Glutamatergic neuron (in vitro differentiated cells): ENCODE measurements at regions not wholly inside any gene's neighbourhood (a gene's known extent, or its start where the extent isn't known, plus 50 kb on each side); places are given as distances from the start of the nearest gene placed in this dataset.

Experiments
- DNase-seq: peaks from one replicate; pipeline ENCODE4 v3.0.0; 2022
- H3K27ac Mint-ChIP-seq: one replicate; pipeline ENCODE4 v1.8.0; 2020; ENCODE audit warnings: mild to moderate bottlenecking, mixed read lengths, inconsistent platforms; ENCODE audit not compliant: unreplicated experiment
- H3K27me3 Mint-ChIP-seq: one replicate; pipeline ENCODE4 v1.8.0; 2020; ENCODE audit warnings: mild to moderate bottlenecking, moderate library complexity, mixed read lengths, inconsistent platforms; ENCODE audit not compliant: unreplicated experiment
- H3K36me3 Mint-ChIP-seq: one replicate; pipeline ENCODE4 v1.8.0; 2020; ENCODE audit warnings: mild to moderate bottlenecking, mixed read lengths, inconsistent platforms; ENCODE audit not compliant: unreplicated experiment
- H3K4me1 Mint-ChIP-seq: one replicate; pipeline ENCODE4 v1.8.0; 2020; ENCODE audit warnings: mild to moderate bottlenecking, low read depth, mixed read lengths, inconsistent platforms; ENCODE audit not compliant: unreplicated experiment
- H3K4me3 Mint-ChIP-seq: one replicate; pipeline ENCODE4 v1.8.0; 2020; ENCODE audit warnings: mild to moderate bottlenecking, mixed read lengths, inconsistent platforms; ENCODE audit not compliant: unreplicated experiment
- H3K9me3 Mint-ChIP-seq: one replicate; pipeline ENCODE4 v1.8.0; 2020; ENCODE audit warnings: mild to moderate bottlenecking, moderate library complexity, mixed read lengths, inconsistent platforms; ENCODE audit not compliant: unreplicated experiment
- TF ChIP-seq, protein P1 (sequence below): fragments of 200-600 bp; sonication (generic); IDR thresholded peaks from one replicate; pipeline ENCODE4 v1.5.0; 2021; ENCODE audit not compliant: partially characterized antibody, unreplicated experiment

DNA sequence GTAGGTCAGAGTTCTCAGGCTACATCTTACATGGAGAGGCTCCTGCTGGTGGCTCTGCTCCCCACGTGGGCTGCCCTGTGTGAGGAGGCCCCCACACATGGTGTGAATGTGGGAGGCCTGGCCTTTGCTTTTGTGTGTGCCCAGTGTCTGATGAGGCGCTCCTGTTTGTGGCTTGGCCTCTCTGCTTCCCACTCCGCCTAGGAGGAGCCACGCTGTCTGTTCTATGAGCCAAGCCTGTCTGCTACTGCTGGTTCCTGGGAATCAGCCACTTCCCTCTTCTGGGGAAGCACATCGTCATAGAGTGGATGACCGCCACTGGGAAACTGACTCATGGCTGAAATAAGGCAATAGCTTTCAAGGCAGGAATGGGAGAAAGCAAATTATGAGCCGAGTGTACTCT, 87.1 kb downstream of the CYP26A1 start:
- no peak overlapping the region for H3K4me3 Mint-ChIP-seq
- DNase-seq = no peak
- H3K36me3 Mint-ChIP-seq = peaks cover 2% of the 10 kb centered on the region
- H3K27me3 Mint-ChIP-seq = peaks cover 2% of the 10 kb centered on the region
- TF ChIP-seq, protein P1, sequence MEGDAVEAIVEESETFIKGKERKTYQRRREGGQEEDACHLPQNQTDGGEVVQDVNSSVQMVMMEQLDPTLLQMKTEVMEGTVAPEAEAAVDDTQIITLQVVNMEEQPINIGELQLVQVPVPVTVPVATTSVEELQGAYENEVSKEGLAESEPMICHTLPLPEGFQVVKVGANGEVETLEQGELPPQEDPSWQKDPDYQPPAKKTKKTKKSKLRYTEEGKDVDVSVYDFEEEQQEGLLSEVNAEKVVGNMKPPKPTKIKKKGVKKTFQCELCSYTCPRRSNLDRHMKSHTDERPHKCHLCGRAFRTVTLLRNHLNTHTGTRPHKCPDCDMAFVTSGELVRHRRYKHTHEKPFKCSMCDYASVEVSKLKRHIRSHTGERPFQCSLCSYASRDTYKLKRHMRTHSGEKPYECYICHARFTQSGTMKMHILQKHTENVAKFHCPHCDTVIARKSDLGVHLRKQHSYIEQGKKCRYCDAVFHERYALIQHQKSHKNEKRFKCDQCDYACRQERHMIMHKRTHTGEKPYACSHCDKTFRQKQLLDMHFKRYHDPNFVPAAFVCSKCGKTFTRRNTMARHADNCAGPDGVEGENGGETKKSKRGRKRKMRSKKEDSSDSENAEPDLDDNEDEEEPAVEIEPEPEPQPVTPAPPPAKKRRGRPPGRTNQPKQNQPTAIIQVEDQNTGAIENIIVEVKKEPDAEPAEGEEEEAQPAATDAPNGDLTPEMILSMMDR = no peak
- H3K9me3 Mint-ChIP-seq = no peaks in the 10 kb centered on the region
- no peaks in the 10 kb centered on the region for H3K4me1 Mint-ChIP-seq
- H3K27ac Mint-ChIP-seq = no peak overlapping the region

DNA sequence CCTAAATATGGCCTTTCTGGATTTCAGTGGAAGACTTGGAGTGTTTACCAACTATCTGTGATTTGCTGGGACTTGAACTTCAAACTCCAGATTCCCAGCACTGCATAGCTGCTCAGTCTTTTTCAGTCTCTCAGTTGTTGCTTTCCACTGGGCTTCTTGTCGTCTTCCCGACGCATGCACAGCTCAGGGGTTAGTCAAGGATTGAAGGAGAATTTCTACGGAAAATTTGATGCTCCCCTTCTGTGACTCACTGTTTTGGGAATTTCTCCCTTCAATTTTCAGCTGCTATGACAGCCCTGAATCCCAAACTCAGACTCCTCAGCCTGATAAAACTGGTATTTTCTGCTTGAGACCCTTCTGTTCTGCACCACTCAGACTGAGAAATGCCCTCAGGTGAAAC, 91.7 kb downstream of the CYP26A1 start:
- Mint-ChIP-seq H3K36me3 (peaks cover 7% of the 10 kb centered on the region), H3K4me3 (no peak overlapping the region), H3K27ac (no peak overlapping the region), H3K4me1 (no peaks in the 10 kb centered on the region), H3K27me3 (peaks cover 4% of the 10 kb centered on the region), H3K9me3 (no peaks in the 10 kb centered on the region)
- no peak for DNase-seq
- TF ChIP-seq, protein P1 = no peak

DNA sequence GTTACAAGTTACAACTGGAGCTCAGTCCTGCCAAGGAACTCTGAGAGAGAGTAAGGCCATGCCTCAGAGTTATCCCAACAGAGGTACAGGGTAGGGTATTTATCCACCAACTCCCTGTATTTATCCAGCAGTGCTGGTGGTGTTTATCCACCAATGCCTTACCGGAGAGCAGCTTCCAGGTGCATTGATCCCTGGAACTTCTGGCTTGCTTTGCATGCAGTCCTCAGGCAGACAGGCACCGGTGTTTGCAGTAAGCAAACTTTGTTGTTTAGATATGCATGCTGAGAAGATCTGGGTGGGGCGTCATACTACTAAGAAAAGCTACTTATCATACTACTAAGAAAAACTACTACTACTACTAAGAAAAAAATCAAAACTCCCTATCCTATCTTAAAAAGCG, 92.4 kb downstream of the CYP26A1 start:
- no peak for DNase-seq
- no peak overlapping the region for H3K4me3 Mint-ChIP-seq
- no peaks in the 10 kb centered on the region for H3K4me1 Mint-ChIP-seq
- TF ChIP-seq, protein P1 = no peak
- H3K27me3 Mint-ChIP-seq = peaks cover 4% of the 10 kb centered on the region
- peaks cover 9% of the 10 kb centered on the region for H3K36me3 Mint-ChIP-seq
- H3K9me3 Mint-ChIP-seq = no peaks in the 10 kb centered on the region
- H3K27ac Mint-ChIP-seq = no peak overlapping the region

DNA sequence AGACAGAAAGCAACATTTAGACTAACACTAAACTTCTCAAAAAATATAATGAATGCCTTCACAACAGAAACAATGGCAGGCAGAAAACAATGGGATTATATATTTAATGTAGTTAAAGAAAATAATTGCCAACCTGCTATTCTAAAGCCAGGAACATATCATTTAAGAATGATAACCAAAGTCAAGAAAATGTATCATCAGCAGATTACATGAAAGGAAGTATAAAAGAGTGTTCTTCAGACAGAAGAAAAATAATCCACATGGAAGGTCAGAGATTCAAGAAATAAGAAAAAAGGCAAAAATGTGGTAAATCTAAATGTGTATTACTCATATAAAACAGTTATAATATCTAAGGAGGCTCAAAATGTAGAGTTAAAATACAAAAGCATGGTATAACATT, 98.1 kb downstream of the CYP26A1 start:
- no peaks in the 10 kb centered on the region for H3K9me3 Mint-ChIP-seq
- H3K36me3 Mint-ChIP-seq = peaks cover 9% of the 10 kb centered on the region
- H3K4me3 Mint-ChIP-seq = no peak overlapping the region
- DNase-seq = no peak
- TF ChIP-seq, protein P1 = no peak
- no peaks in the 10 kb centered on the region for H3K27me3 Mint-ChIP-seq
- no peak overlapping the region for H3K27ac Mint-ChIP-seq
- H3K4me1 Mint-ChIP-seq = no peaks in the 10 kb centered on the region

DNA sequence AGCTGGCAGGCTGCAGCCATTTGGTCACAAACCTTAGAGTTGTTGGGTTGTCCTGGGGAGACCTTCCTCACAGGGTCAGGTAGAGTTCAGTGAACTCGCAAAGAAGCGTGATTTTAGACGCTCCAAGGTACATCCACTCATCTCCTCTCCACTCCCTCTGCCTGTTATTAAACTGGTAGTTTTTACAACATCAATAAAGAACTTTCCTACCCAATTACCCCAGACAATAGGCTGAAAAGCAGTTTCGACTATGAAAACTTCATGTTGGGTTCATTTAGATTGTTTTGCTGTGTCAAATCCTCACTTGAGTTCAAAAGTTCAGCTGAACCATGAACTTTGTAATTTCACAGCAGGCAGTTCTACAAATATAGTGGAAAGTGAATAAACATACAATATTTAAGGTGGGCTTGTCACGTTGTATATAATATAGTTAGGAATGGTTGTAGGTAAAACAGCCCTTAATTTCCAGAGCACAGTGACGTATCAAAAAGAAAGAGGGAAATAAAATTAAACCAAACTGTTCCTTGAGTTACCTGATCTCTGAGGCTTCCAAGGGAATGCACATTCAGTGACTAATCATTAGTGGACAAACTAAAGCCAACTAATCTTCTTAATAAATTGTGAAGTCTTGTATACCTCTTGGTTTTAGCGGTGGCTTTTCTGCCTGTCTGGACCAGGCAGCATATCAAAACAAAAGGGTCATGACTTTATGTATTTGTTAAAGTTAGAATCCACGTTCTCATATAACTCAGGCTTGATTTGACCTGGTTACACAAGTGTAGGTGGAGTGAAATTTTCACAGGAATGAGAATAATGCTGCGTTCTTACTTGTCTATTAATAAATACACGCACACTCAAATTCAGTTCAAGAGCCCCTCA, 100.5 kb downstream of the CYP26A1 start:
- Mint-ChIP-seq H3K27ac (no peak overlapping the region), H3K4me3 (no peak overlapping the region), H3K36me3 (peaks cover 9% of the 10 kb centered on the region), H3K27me3 (no peaks in the 10 kb centered on the region), H3K4me1 (no peaks in the 10 kb centered on the region), H3K9me3 (peaks cover 1% of the 10 kb centered on the region)
- DNase-seq = no peak
- TF ChIP-seq, protein P1 = no peak
